Keratinocyte (primary cell): ENCODE measurements at regions not wholly inside any gene's neighbourhood (a gene's known extent, or its start where the extent isn't known, plus 50 kb on each side); places are given as distances from the start of the nearest gene placed in this dataset.
"Not testable (repeated sequence)": the region's sequence is repeated elsewhere in the genome, so short reads cannot be mapped to it uniquely, and the experiment has no call there.

Source experiments
- DNase-seq: peaks from one replicate; pipeline ENCODE4 v3.0.0-alpha.2; 2011; ENCODE audit warnings: low read depth, missing footprints, low spot score
- FAIRE-seq: peaks from 2 replicates; lab custom pipeline; 2011; peaks lifted over from hg19 to GRCh38; lab: Jason Lieb, UNC
- H2AFZ ChIP-seq: 2 replicates; pipeline ENCODE4 v1.6.0; 2012; ENCODE audit warnings: low read length, control low read depth, inconsistent platforms; ENCODE audit not compliant: control insufficient read depth
- H3K27ac ChIP-seq: 2 replicates; pipeline ENCODE4 v1.5.1; 2011; ENCODE audit warnings: low read length; ENCODE audit not compliant: control insufficient read depth, insufficient read depth
- H3K27me3 ChIP-seq: 3 replicates; pipeline ENCODE4 v1.6.0; 2011; ENCODE audit warnings: low read length; ENCODE audit not compliant: control insufficient read depth, insufficient read depth; ENCODE audit errors: extremely low read depth
- H3K36me3 ChIP-seq, 2 experiments: 2 replicates in 1 of 2; 3 replicates in 1 of 2; pipeline ENCODE4 v1.5.1; 2011; ENCODE audit warnings: low read length in 2 of 2, mild to moderate bottlenecking in 1 of 2; ENCODE audit not compliant: control insufficient read depth in 2 of 2, insufficient read depth in 2 of 2; ENCODE audit errors: extremely low read depth in 1 of 2
- H3K4me1 ChIP-seq: 3 replicates; pipeline ENCODE4 v1.5.1; 2011; ENCODE audit warnings: low read length; ENCODE audit not compliant: control insufficient read depth, insufficient read depth; ENCODE audit errors: extremely low read depth
- H3K4me2 ChIP-seq: 3 replicates; pipeline ENCODE4 v1.6.0; 2011; ENCODE audit warnings: low read depth, low read length; ENCODE audit not compliant: control insufficient read depth, insufficient read depth; ENCODE audit errors: extremely low read depth
- H3K4me3 ChIP-seq, 3 experiments: fragments of 200-600 bp in 1 of 3; sonication (generic) in 1 of 3; 2 replicates in 2 of 3; 3 replicates in 1 of 3; pipeline ENCODE4 v1.5.1; 2011 to 2016; ENCODE audit warnings: low read length in 3 of 3, mild to moderate bottlenecking in 3 of 3, control low read depth in 2 of 3, inconsistent platforms in 1 of 3, low read depth in 1 of 3, mixed read lengths in 1 of 3, mixed run types in 1 of 3, moderate library complexity in 1 of 3; ENCODE audit not compliant: control insufficient read depth in 2 of 3, insufficient read depth in 2 of 3; ENCODE audit errors: extremely low read depth in 1 of 3
- H3K79me2 ChIP-seq: 2 replicates; pipeline ENCODE4 v1.6.0; 2012; ENCODE audit warnings: low read length; ENCODE audit not compliant: control insufficient read depth, insufficient read depth
- H3K9ac ChIP-seq: 3 replicates; pipeline ENCODE4 v1.6.0; 2011; ENCODE audit warnings: low read length; ENCODE audit not compliant: control insufficient read depth, insufficient read depth; ENCODE audit errors: extremely low read depth
- H3K9me1 ChIP-seq: 3 replicates; pipeline ENCODE4 v1.6.0; 2011; ENCODE audit warnings: low read length; ENCODE audit not compliant: control insufficient read depth, insufficient read depth; ENCODE audit errors: extremely low read depth
- H3K9me3 ChIP-seq: 2 replicates; pipeline ENCODE4 v1.5.1; 2012; ENCODE audit warnings: low read depth, low read length; ENCODE audit not compliant: control insufficient read depth
- H4K20me1 ChIP-seq: 3 replicates; pipeline ENCODE4 v1.6.0; 2011; ENCODE audit warnings: low read length; ENCODE audit not compliant: control insufficient read depth, insufficient read depth; ENCODE audit errors: extremely low read depth
- CTCF ChIP-seq, 3 experiments: IDR thresholded peaks in 1 of 3; conservative IDR thresholded peaks in 1 of 3; optimal IDR thresholded peaks in 1 of 3; 2 replicates in 2 of 3; 3 replicates in 1 of 3; pipeline versions ENCODE3 to v1.5.1; 2011; ENCODE audit warnings: low read length in 3 of 3, mild to moderate bottlenecking in 3 of 3, moderate library complexity in 2 of 3, control low read depth in 1 of 3, inconsistent platforms in 1 of 3; ENCODE audit not compliant: insufficient read depth in 2 of 3; ENCODE audit errors: extremely low read depth in 1 of 3
- EZH2 ChIP-seq: IDR thresholded peaks from one replicate; pipeline ENCODE4 v1.6.1; 2012; ENCODE audit warnings: inconsistent platforms, mild to moderate bottlenecking, low read length, moderate library complexity
- dilution Hi-C: fragments of 300-500 bp; cut with MboI; formaldehyde crosslinking; loops from one replicate; pipeline ENCODE4 v1.7.0; 2020; ENCODE audit warnings: low sequenced_read_pairs; ENCODE audit not compliant: extremely low pct_ligation_motif_present

GRCh38 chr11:72521664-72522063 is 87.3 kb upstream of the CLPB start:
- dilution Hi-C loops, result no loop called here

GRCh38 chr11:72520815-72521214 is 86.5 kb upstream of the CLPB start:
- Histone ChIP-seq H3K36me3 (no peaks in the 10 kb centered on the region), H3K9me1 (no peaks in the 10 kb centered on the region), H3K4me1 (no peaks in the 10 kb centered on the region), H2AFZ (no peak overlapping the region), H3K79me2 (no peaks in the 10 kb centered on the region), H4K20me1 (no peaks in the 10 kb centered on the region), H3K27me3 (no peaks in the 10 kb centered on the region), H3K9ac (no peak overlapping the region), H3K9me3 (no peaks in the 10 kb centered on the region), H3K4me2 (no peak overlapping the region), H3K4me3 (no peak overlapping the region), H3K27ac (no peak overlapping the region)
- no peak for FAIRE-seq
- DNase-seq, result no peak
- dilution Hi-C loops, result no loop called here
- TF ChIP-seq CTCF (optimal IDR thresholded peaks at IDR 0.05 in 1 of 3, IDR thresholded peaks at IDR 0.05 in 1 of 3, conservative IDR thresholded peaks at IDR 0.05 in 1 of 3; ENCODE audit: extremely low read depth in 1 of 3, insufficient read depth in 2 of 3, low read length in 3 of 3) (no peak), EZH2 (no peak)

More at GRCh38 chr11:72521664-72522063, 87.3 kb upstream of the CLPB start:
- H3K4me3 ChIP-seq, result no peak overlapping the region
- no peaks in the 10 kb centered on the region for H3K27me3 ChIP-seq
- H3K9ac ChIP-seq, result no peak overlapping the region
- no peaks in the 10 kb centered on the region for H3K9me1 ChIP-seq
- H3K4me1 ChIP-seq, result no peaks in the 10 kb centered on the region
- no peaks in the 10 kb centered on the region for H3K79me2 ChIP-seq
- H3K4me2 ChIP-seq, result no peak overlapping the region
- H3K27ac ChIP-seq, result no peak overlapping the region
- TF ChIP-seq CTCF (optimal IDR thresholded peaks at IDR 0.05 in 1 of 3, IDR thresholded peaks at IDR 0.05 in 1 of 3, conservative IDR thresholded peaks at IDR 0.05 in 1 of 3; ENCODE audit: extremely low read depth in 1 of 3, insufficient read depth in 2 of 3, low read length in 3 of 3), result no peak
- no peak for TF ChIP-seq EZH2
- DNase-seq (no peak), FAIRE-seq (no peak)
- H3K36me3 ChIP-seq, result no peaks in the 10 kb centered on the region
- no peak overlapping the region for H2AFZ ChIP-seq
- no peaks in the 10 kb centered on the region for H3K9me3 ChIP-seq
- H4K20me1 ChIP-seq, result no peaks in the 10 kb centered on the region

- H3K4me2 ChIP-seq, H3K27ac ChIP-seq, H3K79me2 ChIP-seq, H3K4me1 ChIP-seq, H3K27me3 ChIP-seq, H3K9ac ChIP-seq, H2AFZ ChIP-seq, H3K36me3 ChIP-seq, H4K20me1 ChIP-seq, FAIRE-seq, H3K9me3 ChIP-seq, H3K4me3 ChIP-seq, H3K9me1 ChIP-seq, dilution Hi-C loops, DNase-seq: not testable (repeated sequence)
These were observed 85.6 kb upstream of the CLPB start for GRCh38 chr11:72519882-72520281.
